ENCODE measurements at regions not wholly inside any gene's neighbourhood (a gene's known extent, or its start where the extent isn't known, plus 50 kb on each side); places are given as distances from the start of the nearest gene placed in this dataset.

GRCh38 chr6:40732878-40733277 lies 145.7 kb upstream of the LRFN2 start:
- no peak overlapping the region for H3K27ac ChIP-seq (ENCODE audit: insufficient read depth, low read depth, low read length, poor library complexity, severe bottlenecking)
- H3K36me3 ChIP-seq (ENCODE audit: control insufficient read depth, insufficient read depth, low read length), result no peaks in the 10 kb centered on the region
- 87 to 100% methylated on average over 1 to 3 of the region's 3 CpGs for WGBS, 2 experiments
- peaks cover 11% of the 10 kb centered on the region for H3K4me1 ChIP-seq (ENCODE audit: control insufficient read depth, insufficient read depth, low read length)
- no peaks in the 10 kb centered on the region for H3K27me3 ChIP-seq (ENCODE audit: control insufficient read depth, insufficient read depth, low read length, poor library complexity, severe bottlenecking)
- no peaks in the 10 kb centered on the region for H3K9me3 ChIP-seq (ENCODE audit: control insufficient read depth, low read length)
- H3K4me3 ChIP-seq (ENCODE audit: insufficient read depth, low read depth, low read length), result no peak overlapping the region

DNA sequence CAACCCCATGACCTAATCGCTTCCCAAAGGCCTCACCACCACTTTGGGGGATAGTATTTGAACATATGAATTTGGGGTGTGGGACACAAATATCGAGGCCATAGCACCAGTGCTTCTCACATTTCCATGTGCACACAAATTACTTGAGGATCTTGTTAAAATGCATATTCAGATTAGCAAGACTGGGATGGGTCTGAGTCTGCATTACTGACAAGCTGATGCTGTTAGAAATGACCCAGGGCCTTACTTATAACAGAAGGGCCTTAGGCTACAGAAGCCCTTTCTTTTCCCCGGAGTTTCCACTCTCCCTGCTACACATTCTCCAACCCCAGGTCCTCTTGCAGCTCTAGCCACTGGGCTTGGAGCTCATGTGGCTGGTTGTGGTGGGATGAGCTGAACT lies 141.5 kb upstream of the LRFN2 start:
- Histone ChIP-seq H3K4me3 (ENCODE audit: insufficient read depth, low read depth, low read length) (no peak overlapping the region), H3K27me3 (ENCODE audit: control insufficient read depth, insufficient read depth, low read length, poor library complexity, severe bottlenecking) (no peaks in the 10 kb centered on the region), H3K9me3 (ENCODE audit: control insufficient read depth, low read length) (no peaks in the 10 kb centered on the region), H3K36me3 (ENCODE audit: control insufficient read depth, insufficient read depth, low read length) (no peaks in the 10 kb centered on the region), H3K4me1 (ENCODE audit: control insufficient read depth, insufficient read depth, low read length) (no peaks in the 10 kb centered on the region), H3K27ac (ENCODE audit: insufficient read depth, low read depth, low read length, poor library complexity, severe bottlenecking) (no peak overlapping the region)
- WGBS, 2 experiments, result 71 to 90% methylated on average over 2 to 3 of the region's 3 CpGs

- no peak overlapping the region for H3K27ac ChIP-seq (ENCODE audit: insufficient read depth, low read depth, low read length, poor library complexity, severe bottlenecking)
- 100% methylated on average over 1 of the region's 1 CpG; no CpG with 5 or more reads in 1 of the 2 experiments for WGBS, 2 experiments
- no peaks in the 10 kb centered on the region for H3K27me3 ChIP-seq (ENCODE audit: control insufficient read depth, insufficient read depth, low read length, poor library complexity, severe bottlenecking)
- no peaks in the 10 kb centered on the region for H3K36me3 ChIP-seq (ENCODE audit: control insufficient read depth, insufficient read depth, low read length)
- no peak overlapping the region for H3K4me3 ChIP-seq (ENCODE audit: insufficient read depth, low read depth, low read length)
- no peaks in the 10 kb centered on the region for H3K9me3 ChIP-seq (ENCODE audit: control insufficient read depth, low read length)
- H3K4me1 ChIP-seq (ENCODE audit: control insufficient read depth, insufficient read depth, low read length), result peaks cover 12% of the 10 kb centered on the region
These were observed 140.1 kb upstream of the LRFN2 start for GRCh38 chr6:40727271-40727670.

DNA sequence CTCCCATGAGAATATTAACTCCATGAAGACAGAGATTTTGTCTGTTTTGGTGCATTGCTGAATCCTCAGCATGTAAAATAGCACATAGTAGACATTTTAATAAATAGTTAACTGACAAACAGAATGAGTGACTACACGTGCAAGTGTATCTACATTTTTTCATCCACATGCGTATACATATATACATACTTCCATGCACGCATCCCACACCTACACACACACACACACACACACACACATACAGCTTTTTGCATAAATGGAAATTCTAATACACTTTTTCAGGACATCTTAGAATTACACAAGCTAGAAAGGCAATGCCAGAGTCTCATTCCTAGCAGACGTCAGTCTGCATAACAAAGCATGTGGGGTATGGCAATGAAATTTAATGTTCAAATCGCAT lies 139.7 kb upstream of the LRFN2 start:
- Histone ChIP-seq H3K27me3 (ENCODE audit: control insufficient read depth, insufficient read depth, low read length, poor library complexity, severe bottlenecking) (no peaks in the 10 kb centered on the region), H3K36me3 (ENCODE audit: control insufficient read depth, insufficient read depth, low read length) (no peaks in the 10 kb centered on the region), H3K27ac (ENCODE audit: insufficient read depth, low read depth, low read length, poor library complexity, severe bottlenecking) (no peak overlapping the region), H3K9me3 (ENCODE audit: control insufficient read depth, low read length) (no peaks in the 10 kb centered on the region), H3K4me1 (ENCODE audit: control insufficient read depth, insufficient read depth, low read length) (peaks cover 16% of the 10 kb centered on the region), H3K4me3 (ENCODE audit: insufficient read depth, low read depth, low read length) (no peak overlapping the region)
- 82 to 92% methylated on average over 3 to 4 of the region's 5 CpGs for WGBS, 2 experiments

DNA sequence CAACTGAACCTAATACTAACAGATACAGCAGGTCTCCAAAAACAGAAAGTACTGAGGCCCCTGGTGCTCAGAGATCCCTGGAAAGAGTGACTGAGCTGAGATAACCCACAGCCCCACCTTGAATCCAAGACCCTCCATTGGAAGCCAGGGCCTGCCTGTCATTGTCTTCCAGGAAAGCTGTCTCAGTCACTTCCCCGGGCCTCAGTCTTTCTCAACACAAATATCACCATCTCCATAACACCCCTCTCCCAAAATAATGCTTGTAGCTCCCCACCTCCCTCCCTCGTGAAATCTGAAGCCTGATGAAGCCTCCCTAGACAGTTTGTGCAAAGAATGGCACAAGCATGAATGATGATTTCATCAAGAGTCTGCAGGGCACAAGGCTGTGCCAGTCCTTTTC lies 138.2 kb upstream of the LRFN2 start:
- 86 to 90% methylated on average over 2 of the region's 2 CpGs for WGBS, 2 experiments
- H3K27me3 ChIP-seq (ENCODE audit: control insufficient read depth, insufficient read depth, low read length, poor library complexity, severe bottlenecking), result no peaks in the 10 kb centered on the region
- peaks cover 30% of the 10 kb centered on the region for H3K4me1 ChIP-seq (ENCODE audit: control insufficient read depth, insufficient read depth, low read length)
- no peaks in the 10 kb centered on the region for H3K36me3 ChIP-seq (ENCODE audit: control insufficient read depth, insufficient read depth, low read length)
- H3K4me3 ChIP-seq (ENCODE audit: insufficient read depth, low read depth, low read length), result no peak overlapping the region
- no peak overlapping the region for H3K27ac ChIP-seq (ENCODE audit: insufficient read depth, low read depth, low read length, poor library complexity, severe bottlenecking)
- no peaks in the 10 kb centered on the region for H3K9me3 ChIP-seq (ENCODE audit: control insufficient read depth, low read length)

GRCh38 chr6:40724886-40725285 lies 137.7 kb upstream of the LRFN2 start:
- Histone ChIP-seq H3K4me1 (ENCODE audit: control insufficient read depth, insufficient read depth, low read length) (peaks cover 36% of the 10 kb centered on the region), H3K4me3 (ENCODE audit: insufficient read depth, low read depth, low read length) (no peak overlapping the region), H3K36me3 (ENCODE audit: control insufficient read depth, insufficient read depth, low read length) (no peaks in the 10 kb centered on the region), H3K9me3 (ENCODE audit: control insufficient read depth, low read length) (no peaks in the 10 kb centered on the region), H3K27ac (ENCODE audit: insufficient read depth, low read depth, low read length, poor library complexity, severe bottlenecking) (no peak overlapping the region), H3K27me3 (ENCODE audit: control insufficient read depth, insufficient read depth, low read length, poor library complexity, severe bottlenecking) (no peaks in the 10 kb centered on the region)
- 91 to 95% methylated on average over 3 of the region's 3 CpGs for WGBS, 2 experiments

DNA sequence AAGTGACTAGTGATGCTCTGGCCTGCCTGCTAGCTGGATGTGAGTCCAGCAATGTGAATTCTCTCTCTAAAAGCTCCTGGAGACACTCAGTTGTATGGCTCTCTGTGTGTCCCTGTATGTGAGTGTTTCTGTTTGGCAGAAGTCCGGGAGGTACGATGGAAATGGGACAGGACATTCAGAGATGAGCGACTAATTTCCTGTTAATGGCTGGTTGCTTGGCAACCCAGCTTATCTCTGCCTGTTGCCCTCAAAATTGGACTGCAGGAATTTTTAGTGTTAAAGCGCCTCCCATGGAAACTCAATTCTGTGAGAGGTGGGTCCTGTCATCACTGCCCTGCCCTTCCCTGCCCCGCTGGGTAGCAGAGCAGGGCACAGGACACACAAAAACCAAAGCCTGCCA lies 136.8 kb upstream of the LRFN2 start:
- peaks cover 41% of the 10 kb centered on the region for H3K4me1 ChIP-seq (ENCODE audit: control insufficient read depth, insufficient read depth, low read length)
- H3K27ac ChIP-seq (ENCODE audit: insufficient read depth, low read depth, low read length, poor library complexity, severe bottlenecking), result no peak overlapping the region
- no peak overlapping the region for H3K4me3 ChIP-seq (ENCODE audit: insufficient read depth, low read depth, low read length)
- no peaks in the 10 kb centered on the region for H3K27me3 ChIP-seq (ENCODE audit: control insufficient read depth, insufficient read depth, low read length, poor library complexity, severe bottlenecking)
- H3K9me3 ChIP-seq (ENCODE audit: control insufficient read depth, low read length), result no peaks in the 10 kb centered on the region
- WGBS, 2 experiments, result 90 to 94% methylated on average over 5 of the region's 5 CpGs
- no peaks in the 10 kb centered on the region for H3K36me3 ChIP-seq (ENCODE audit: control insufficient read depth, insufficient read depth, low read length)

DNA sequence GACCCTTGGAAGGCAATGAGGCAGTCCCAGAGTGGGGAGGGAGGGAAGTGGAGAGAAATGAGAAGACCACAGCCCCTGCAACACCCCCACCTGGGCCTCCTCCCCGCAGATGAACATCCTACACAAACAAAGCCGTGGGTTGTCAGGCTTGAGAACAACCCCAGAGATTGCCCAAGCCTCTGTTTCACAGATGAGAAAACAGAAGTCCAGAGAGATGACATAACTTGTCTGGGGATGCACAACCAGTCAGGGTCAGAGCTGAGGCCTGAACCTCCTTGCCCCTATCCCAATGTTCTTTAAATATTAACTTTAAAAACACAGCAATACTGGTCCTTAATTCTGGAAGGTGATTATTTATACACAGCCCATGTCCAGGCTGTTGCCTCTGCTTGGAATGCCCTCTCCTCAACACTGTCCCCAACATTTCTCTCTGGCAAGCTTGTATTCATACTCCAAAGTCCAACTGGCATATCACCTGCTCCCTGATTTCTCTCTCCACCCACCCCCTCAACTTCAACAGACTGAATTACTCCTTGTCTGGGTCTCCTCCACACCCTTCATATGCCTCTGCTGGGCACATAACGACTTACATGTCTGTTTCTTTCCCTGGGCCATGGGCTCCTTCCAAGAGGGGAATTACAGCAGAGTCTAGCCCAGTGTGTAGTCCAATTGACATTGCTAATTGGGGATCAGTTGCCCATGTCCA lies 135.5 kb upstream of the LRFN2 start:
- peaks cover 41% of the 10 kb centered on the region for H3K4me1 ChIP-seq (ENCODE audit: control insufficient read depth, insufficient read depth, low read length)
- no peaks in the 10 kb centered on the region for H3K36me3 ChIP-seq (ENCODE audit: control insufficient read depth, insufficient read depth, low read length)
- no peak overlapping the region for H3K27ac ChIP-seq (ENCODE audit: insufficient read depth, low read depth, low read length, poor library complexity, severe bottlenecking)
- no peak overlapping the region for H3K4me3 ChIP-seq (ENCODE audit: insufficient read depth, low read depth, low read length)
- H3K9me3 ChIP-seq (ENCODE audit: control insufficient read depth, low read length), result no peaks in the 10 kb centered on the region
- WGBS, 2 experiments, result 80 to 91% methylated on average over 3 of the region's 3 CpGs
- no peaks in the 10 kb centered on the region for H3K27me3 ChIP-seq (ENCODE audit: control insufficient read depth, insufficient read depth, low read length, poor library complexity, severe bottlenecking)

DNA sequence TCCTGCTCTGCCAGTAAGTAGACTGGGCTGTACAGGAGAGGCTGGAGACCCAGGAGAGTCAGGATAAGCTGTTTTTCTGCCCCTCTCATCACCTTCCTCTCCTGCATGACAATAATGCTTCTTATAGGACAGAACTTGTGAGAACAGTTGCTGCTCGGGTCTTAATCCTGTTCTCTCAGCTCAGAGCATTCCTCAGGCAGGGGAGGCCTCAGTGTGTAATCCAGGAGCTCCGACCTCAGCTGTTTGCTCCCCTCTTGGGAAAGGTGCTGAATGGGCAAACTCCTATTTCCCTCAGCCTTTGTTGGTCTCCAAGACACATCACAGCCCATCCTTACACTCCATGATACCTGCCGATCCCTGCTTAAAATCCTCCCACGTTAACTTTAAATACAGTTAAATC lies 134.9 kb upstream of the LRFN2 start:
- H3K27me3 ChIP-seq (ENCODE audit: control insufficient read depth, insufficient read depth, low read length, poor library complexity, severe bottlenecking), result no peaks in the 10 kb centered on the region
- no peaks in the 10 kb centered on the region for H3K9me3 ChIP-seq (ENCODE audit: control insufficient read depth, low read length)
- H3K27ac ChIP-seq (ENCODE audit: insufficient read depth, low read depth, low read length, poor library complexity, severe bottlenecking), result peak overlapping the region; percentile 47
- peaks cover 41% of the 10 kb centered on the region for H3K4me1 ChIP-seq (ENCODE audit: control insufficient read depth, insufficient read depth, low read length)
- WGBS, 2 experiments, result 59 to 65% methylated on average over 4 of the region's 4 CpGs
- H3K4me3 ChIP-seq (ENCODE audit: insufficient read depth, low read depth, low read length), result no peak overlapping the region
- no peaks in the 10 kb centered on the region for H3K36me3 ChIP-seq (ENCODE audit: control insufficient read depth, insufficient read depth, low read length)

- no peak overlapping the region for H3K4me3 ChIP-seq (ENCODE audit: insufficient read depth, low read depth, low read length)
- H3K27ac ChIP-seq (ENCODE audit: insufficient read depth, low read depth, low read length, poor library complexity, severe bottlenecking), result peak overlapping the region; percentile 63
- no peaks in the 10 kb centered on the region for H3K9me3 ChIP-seq (ENCODE audit: control insufficient read depth, low read length)
- WGBS, 2 experiments, result 74 to 75% methylated on average over 7 of the region's 7 CpGs
- peaks cover 41% of the 10 kb centered on the region for H3K4me1 ChIP-seq (ENCODE audit: control insufficient read depth, insufficient read depth, low read length)
- H3K36me3 ChIP-seq (ENCODE audit: control insufficient read depth, insufficient read depth, low read length), result no peaks in the 10 kb centered on the region
- H3K27me3 ChIP-seq (ENCODE audit: control insufficient read depth, insufficient read depth, low read length, poor library complexity, severe bottlenecking), result no peaks in the 10 kb centered on the region
These were observed 134.2 kb upstream of the LRFN2 start for GRCh38 chr6:40721271-40721952.
